ENCODE measurements at regions not wholly inside any gene's neighbourhood (a gene's known extent, or its start where the extent isn't known, plus 50 kb on each side); places are given as distances from the start of the nearest gene placed in this dataset.

GRCh38 chr16:7124701-7125100 is 207.9 kb upstream of the RBFOX1 start:
- POLR2A ChIA-PET (ENCODE audit: unreplicated experiment), result no interaction called here
- Histone ChIP-seq H3K9ac (ENCODE audit: low read length) (no peak overlapping the region), H3K27ac (ENCODE audit: low read length) (no peak overlapping the region), H3K36me3 (ENCODE audit: low read depth, low read length) (no peaks in the 10 kb centered on the region), H3K9me2 (replicated peaks; ENCODE audit: low read length) (no peaks in the 10 kb centered on the region), H2AFZ (ENCODE audit: low read length) (no peak overlapping the region), H3K79me2 (ENCODE audit: low read length) (no peaks in the 10 kb centered on the region), H3K4me1 (ENCODE audit: insufficient read depth, low read length) (no peaks in the 10 kb centered on the region), H3K9me3 (ENCODE audit: low read length) (no peaks in the 10 kb centered on the region), H4K20me1 (ENCODE audit: low read length) (no peaks in the 10 kb centered on the region), H3F3A (ENCODE audit: low read length, unreplicated experiment) (no peaks in the 10 kb centered on the region), H3K27me3 (ENCODE audit: low read length) (no peaks in the 10 kb centered on the region), H3K4me2 (ENCODE audit: low read length) (no peak overlapping the region), H3K4me3 (ENCODE audit: low read length) (no peak overlapping the region)
- no TSS peak for BruUV-seq (replicated peaks)
- intact Hi-C loops (cut with micrococcal nuclease), result no loop called here
- ATAC-seq (no peak), DNase-seq (no peak)
- TF ChIP-seq CTCF (conservative IDR thresholded peaks at IDR 0.05; ENCODE audit: low read depth, low read length) (no peak), EZH2phosphoT487 (IDR thresholded peaks at IDR 0.05; ENCODE audit: borderline replicate concordance, low read length) (no peak), EZH2 (IDR thresholded peaks at IDR 0.05; ENCODE audit: low read length, unreplicated experiment) (no peak)
- CTCF ChIA-PET, result no interaction called here

GRCh38 chr16:7124242-7124641 is 208.4 kb upstream of the RBFOX1 start:
- BruUV-seq (replicated peaks), result no TSS peak
- intact Hi-C loops (cut with micrococcal nuclease), result no loop called here

GRCh38 chr16:7116734-7117133 is 215.9 kb upstream of the RBFOX1 start:
- Histone ChIP-seq H3K36me3 (ENCODE audit: low read depth, low read length) (no peaks in the 10 kb centered on the region), H3F3A (ENCODE audit: low read length, unreplicated experiment) (no peaks in the 10 kb centered on the region), H4K20me1 (ENCODE audit: low read length) (no peaks in the 10 kb centered on the region), H3K27ac (ENCODE audit: low read length) (no peak overlapping the region), H3K27me3 (ENCODE audit: low read length) (no peaks in the 10 kb centered on the region), H3K4me1 (ENCODE audit: insufficient read depth, low read length) (no peaks in the 10 kb centered on the region), H2AFZ (ENCODE audit: low read length) (no peak overlapping the region), H3K9me2 (replicated peaks; ENCODE audit: low read length) (no peaks in the 10 kb centered on the region), H3K9ac (ENCODE audit: low read length) (no peak overlapping the region), H3K9me3 (ENCODE audit: low read length) (no peaks in the 10 kb centered on the region), H3K4me3 (ENCODE audit: low read length) (no peak overlapping the region), H3K4me2 (ENCODE audit: low read length) (no peak overlapping the region), H3K79me2 (ENCODE audit: low read length) (no peaks in the 10 kb centered on the region)
- ATAC-seq, result no peak
- no peak for TF ChIP-seq EZH2phosphoT487 (IDR thresholded peaks at IDR 0.05; ENCODE audit: borderline replicate concordance, low read length)
- no TSS peak for BruUV-seq (replicated peaks)
- DNase-seq, result no peak
- ChIA-PET POLR2A (ENCODE audit: unreplicated experiment) (no interaction called here), CTCF (no interaction called here)
- intact Hi-C loops (cut with micrococcal nuclease), result no loop called here

More at GRCh38 chr16:7124242-7124641, 208.4 kb upstream of the RBFOX1 start:
- Histone ChIP-seq H3K9me3 (ENCODE audit: low read length) (no peaks in the 10 kb centered on the region), H3K4me2 (ENCODE audit: low read length) (no peak overlapping the region), H4K20me1 (ENCODE audit: low read length) (no peaks in the 10 kb centered on the region), H3F3A (ENCODE audit: low read length, unreplicated experiment) (no peaks in the 10 kb centered on the region), H3K27ac (ENCODE audit: low read length) (no peak overlapping the region), H3K79me2 (ENCODE audit: low read length) (no peaks in the 10 kb centered on the region), H3K27me3 (ENCODE audit: low read length) (no peaks in the 10 kb centered on the region), H3K4me1 (ENCODE audit: insufficient read depth, low read length) (no peaks in the 10 kb centered on the region), H2AFZ (ENCODE audit: low read length) (no peak overlapping the region), H3K4me3 (ENCODE audit: low read length) (no peak overlapping the region), H3K9me2 (replicated peaks; ENCODE audit: low read length) (no peaks in the 10 kb centered on the region), H3K9ac (ENCODE audit: low read length) (no peak overlapping the region), H3K36me3 (ENCODE audit: low read depth, low read length) (no peaks in the 10 kb centered on the region)
- ATAC-seq (no peak), DNase-seq (no peak)
- ChIA-PET POLR2A (ENCODE audit: unreplicated experiment) (no interaction called here), CTCF (no interaction called here)
- TF ChIP-seq CTCF (conservative IDR thresholded peaks at IDR 0.05; ENCODE audit: low read depth, low read length) (no peak), EZH2 (IDR thresholded peaks at IDR 0.05; ENCODE audit: low read length, unreplicated experiment) (no peak), EZH2phosphoT487 (IDR thresholded peaks at IDR 0.05; ENCODE audit: borderline replicate concordance, low read length) (no peak)
